Prostate gland (tissue), 2 donors: ENCODE measurements at regions not wholly inside any gene's neighbourhood (a gene's known extent, or its start where the extent isn't known, plus 50 kb on each side); places are given as distances from the start of the nearest gene placed in this dataset.
"Not testable (repeated sequence)": the region's sequence is repeated elsewhere in the genome, so short reads cannot be mapped to it uniquely, and the experiment has no call there.

ENCODE experiments used
- DNase-seq: peaks from one replicate; pipeline ENCODE4 v3.0.0-alpha.2; 2019; ENCODE audit warnings: low spot score
- H3K27ac ChIP-seq, 2 donors: fragments of 200-600 bp; sonication (generic); 2 replicates each; pipeline ENCODE4 v1.5.1; 2017 to 2019
- H3K27me3 ChIP-seq: fragments of 200-600 bp; sonication (generic); replicated peaks from 2 replicates; pipeline ENCODE4 v1.5.1; 2019; ENCODE audit not compliant: insufficient read depth
- H3K36me3 ChIP-seq, 2 donors: fragments of 200-600 bp; sonication (generic); 1 replicate in 1 of 2; 2 replicates in 1 of 2; pipeline versions ENCODE4 v1.5.1 to v1.8.1; 2017 to 2019
- H3K4me1 ChIP-seq: fragments of 200-600 bp; sonication (generic); replicated peaks from 2 replicates; pipeline ENCODE4 v1.5.1; 2019
- H3K4me3 ChIP-seq, 2 donors: fragments of 200-600 bp; sonication (generic); 2 replicates each; pipeline ENCODE4 v1.5.1; 2017 to 2019
- H3K9me3 ChIP-seq: fragments of 200-600 bp; sonication (generic); 2 replicates; pipeline ENCODE4 v1.5.1; 2017
- POLR2A ChIP-seq: fragments of 450-650 bp; IDR thresholded peaks from one replicate; pipeline ENCODE4 v1.6.1; 2016; ENCODE audit warnings: antibody characterized with exemption, mild to moderate bottlenecking
- POLR2AphosphoS5 ChIP-seq: sonication (generic); formaldehyde crosslinking; IDR thresholded peaks from one replicate; pipeline ENCODE4 v1.6.1; 2017; ENCODE audit warnings: antibody characterized with exemption
- WGBS: methylation state at CpG from one replicate; pipeline ENCODE4 v1.1.5; 2018; 5-methylcytosine and 5-hydroxymethylcytosine counted together
- intact Hi-C: fragments of 100-400 bp; cut with DNase I; formaldehyde crosslinking; loops from one replicate; pipeline ENCODE4 v1.14.2; 2022
- TF ChIP-seq, protein P1 (sequence below), 4 experiments: fragments of 200-600 bp in 2 of 4; fragments of 450-650 bp in 2 of 4; sonication (generic) in 2 of 4; IDR thresholded peaks; 1 replicate in 3 of 4; 2 replicates in 1 of 4; pipeline ENCODE4 v1.5.1; 2016 to 2019; ENCODE audit warnings: antibody characterized with exemption in 4 of 4, mild to moderate bottlenecking in 2 of 4, moderate library complexity in 2 of 4

DNA sequence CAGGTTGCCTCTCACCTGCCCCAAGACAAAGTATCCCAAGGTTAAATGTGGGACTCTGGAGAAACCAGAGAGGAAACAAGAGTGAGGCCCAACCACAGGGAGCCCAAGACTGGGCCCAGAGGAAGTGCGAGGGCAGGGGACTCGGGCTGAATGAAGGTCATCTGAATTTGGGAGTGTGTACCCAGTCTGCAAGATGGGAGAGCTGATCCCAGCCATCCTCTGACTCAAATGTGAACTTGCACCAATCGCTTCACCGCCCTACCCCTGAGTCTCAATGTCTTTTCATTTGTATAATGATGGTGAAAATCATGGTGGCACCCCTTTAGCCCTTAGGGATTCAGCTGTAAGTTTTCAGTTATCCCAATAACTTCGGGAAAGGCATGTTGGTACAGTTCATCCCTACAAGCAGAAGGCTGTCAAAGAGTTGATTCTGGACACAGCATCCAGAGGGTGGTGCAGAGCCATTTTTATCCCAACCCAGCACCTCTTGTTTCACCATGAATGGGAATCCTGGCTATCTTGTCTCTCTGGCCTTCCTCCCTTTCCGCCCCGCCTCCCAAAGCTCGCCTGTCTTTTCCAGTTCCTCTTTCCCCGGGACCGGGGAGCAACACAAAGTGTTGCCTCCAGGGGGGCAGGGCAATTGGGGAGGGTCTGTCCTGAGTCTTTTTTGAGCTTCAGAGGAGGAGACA, 123.4 kb downstream of the NUFIP1 start:
- H3K27ac ChIP-seq = peak overlapping the region; percentile 57 to 88
- H3K27me3 ChIP-seq = no peaks in the 10 kb centered on the region
- WGBS = 67% methylated on average over 10 of the region's 10 CpGs
- no peaks in the 10 kb centered on the region for H3K36me3 ChIP-seq
- intact Hi-C loops = no loop called here
- H3K4me3 ChIP-seq = no peak overlapping the region
- peaks cover 3% of the 10 kb centered on the region for H3K4me1 ChIP-seq
- TF ChIP-seq POLR2A (no peak), POLR2AphosphoS5 (no peak)
- TF ChIP-seq, protein P1, sequence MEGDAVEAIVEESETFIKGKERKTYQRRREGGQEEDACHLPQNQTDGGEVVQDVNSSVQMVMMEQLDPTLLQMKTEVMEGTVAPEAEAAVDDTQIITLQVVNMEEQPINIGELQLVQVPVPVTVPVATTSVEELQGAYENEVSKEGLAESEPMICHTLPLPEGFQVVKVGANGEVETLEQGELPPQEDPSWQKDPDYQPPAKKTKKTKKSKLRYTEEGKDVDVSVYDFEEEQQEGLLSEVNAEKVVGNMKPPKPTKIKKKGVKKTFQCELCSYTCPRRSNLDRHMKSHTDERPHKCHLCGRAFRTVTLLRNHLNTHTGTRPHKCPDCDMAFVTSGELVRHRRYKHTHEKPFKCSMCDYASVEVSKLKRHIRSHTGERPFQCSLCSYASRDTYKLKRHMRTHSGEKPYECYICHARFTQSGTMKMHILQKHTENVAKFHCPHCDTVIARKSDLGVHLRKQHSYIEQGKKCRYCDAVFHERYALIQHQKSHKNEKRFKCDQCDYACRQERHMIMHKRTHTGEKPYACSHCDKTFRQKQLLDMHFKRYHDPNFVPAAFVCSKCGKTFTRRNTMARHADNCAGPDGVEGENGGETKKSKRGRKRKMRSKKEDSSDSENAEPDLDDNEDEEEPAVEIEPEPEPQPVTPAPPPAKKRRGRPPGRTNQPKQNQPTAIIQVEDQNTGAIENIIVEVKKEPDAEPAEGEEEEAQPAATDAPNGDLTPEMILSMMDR (IDR thresholded peaks at IDR 0.05) = no peak
- no peak for DNase-seq
- H3K9me3 ChIP-seq = no peaks in the 10 kb centered on the region

DNA sequence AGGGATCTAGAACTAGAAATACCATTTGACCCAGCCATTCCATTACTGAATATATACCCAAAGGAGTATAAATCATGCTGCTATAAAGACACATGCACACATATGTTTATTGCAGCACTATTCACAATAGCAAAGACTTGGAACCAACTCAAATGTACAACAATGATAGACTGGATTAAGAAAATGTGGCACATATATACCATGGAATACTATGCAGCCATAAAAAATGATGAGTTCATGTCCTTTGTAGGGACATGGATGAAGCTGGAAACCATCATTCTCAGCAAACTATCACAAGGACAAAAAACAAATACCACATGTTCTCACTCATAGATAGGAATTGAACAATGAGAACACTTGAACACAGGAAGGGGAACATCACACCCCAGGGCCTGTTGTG, 125.6 kb downstream of the NUFIP1 start:
- H3K9me3 ChIP-seq, H3K27me3 ChIP-seq, H3K4me3 ChIP-seq, DNase-seq, H3K4me1 ChIP-seq, intact Hi-C loops, H3K27ac ChIP-seq, H3K36me3 ChIP-seq: not testable (repeated sequence)

DNA sequence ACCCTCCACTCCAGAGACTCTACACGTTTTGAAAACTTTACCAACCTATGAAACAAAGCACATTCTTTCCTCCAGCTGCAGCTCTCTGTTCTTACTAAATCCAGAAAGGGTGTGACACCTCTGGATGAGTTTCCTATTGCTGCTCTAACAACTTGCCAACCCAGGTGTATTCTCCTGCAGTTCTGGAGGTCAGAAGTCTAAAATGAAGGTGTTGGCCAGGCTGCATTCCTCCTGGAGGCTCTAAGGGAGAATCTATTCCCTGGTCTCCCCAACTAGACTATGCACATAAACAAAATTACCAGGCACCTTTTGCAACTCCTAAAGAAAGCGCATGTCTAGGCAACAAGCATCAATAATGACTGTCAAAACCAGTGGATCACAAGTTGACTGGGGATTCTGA, 128.8 kb downstream of the NUFIP1 start:
- Histone ChIP-seq H3K9me3 (no peaks in the 10 kb centered on the region), H3K27ac (no peak overlapping the region), H3K4me3 (no peak overlapping the region), H3K4me1 (no peaks in the 10 kb centered on the region), H3K36me3 (no peaks in the 10 kb centered on the region), H3K27me3 (no peaks in the 10 kb centered on the region)
- TF ChIP-seq, protein P1 (IDR thresholded peaks at IDR 0.05) = no peak
- TF ChIP-seq POLR2A (no peak), POLR2AphosphoS5 (no peak)
- no peak for DNase-seq
- 79% methylated on average over 2 of the region's 2 CpGs for WGBS
- intact Hi-C loops = no loop called here

DNA sequence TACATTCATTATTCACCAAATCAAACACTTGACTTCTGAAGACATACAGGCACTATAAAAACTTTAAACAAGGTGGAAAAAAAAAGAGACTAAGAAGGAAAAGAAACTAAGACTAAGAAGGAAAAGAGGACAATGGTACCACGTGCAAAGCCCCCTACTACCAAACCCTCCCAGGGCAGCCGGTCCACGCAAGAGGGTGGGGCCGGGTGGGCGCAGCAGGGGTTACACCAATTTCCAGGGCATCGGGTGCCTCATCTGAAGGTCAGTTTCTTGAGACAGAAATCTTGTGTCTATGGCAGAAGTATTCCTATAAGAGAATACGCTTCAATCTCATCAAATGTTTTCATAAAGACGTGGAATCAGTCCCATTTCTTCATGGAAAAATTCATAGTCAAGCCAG, 131.5 kb downstream of the NUFIP1 start:
- intact Hi-C loops = loop anchor here (10.0 kb wide), 1 partner anchor 47 kb away; no protein-coding TSS in a partner anchor
- Histone ChIP-seq H3K27me3 (no peaks in the 10 kb centered on the region), H3K4me3 (no peak overlapping the region), H3K36me3 (no peaks in the 10 kb centered on the region), H3K4me1 (peaks cover 3% of the 10 kb centered on the region), H3K27ac (peak overlapping the region; percentile 49 to 85), H3K9me3 (no peaks in the 10 kb centered on the region)
- WGBS = 89% methylated on average over 8 of the region's 8 CpGs
- TF ChIP-seq POLR2AphosphoS5 (no peak), POLR2A (no peak)
- TF ChIP-seq, protein P1 (IDR thresholded peaks at IDR 0.05) = no peak
- DNase-seq = no peak

DNA sequence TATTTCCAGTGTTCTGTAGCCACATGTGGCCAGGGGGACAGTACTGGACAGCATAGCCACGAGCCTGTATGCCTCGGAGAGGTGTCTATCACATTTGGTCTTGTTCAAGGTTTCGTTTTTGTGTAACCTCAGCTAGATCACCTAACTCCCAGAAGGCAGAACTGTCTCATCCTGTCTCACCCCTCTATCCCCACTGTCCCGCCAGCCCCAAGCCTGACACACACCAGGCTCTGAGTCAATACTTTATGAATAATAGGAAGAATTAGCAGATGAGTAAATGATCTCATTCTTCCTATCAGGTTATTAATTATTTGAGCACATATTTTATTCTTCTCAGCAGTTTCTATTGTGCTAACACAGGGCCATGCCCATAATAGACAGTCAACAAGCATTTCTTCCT, 132.2 kb downstream of the NUFIP1 start:
- peak overlapping the region; percentile 49 to 85 for H3K27ac ChIP-seq
- WGBS = 85% methylated on average over 4 of the region's 4 CpGs
- H3K36me3 ChIP-seq = no peaks in the 10 kb centered on the region
- peaks cover 3% of the 10 kb centered on the region for H3K4me1 ChIP-seq
- H3K4me3 ChIP-seq = no peak overlapping the region
- intact Hi-C loops = loop anchor here (10.0 kb wide), 1 partner anchor 48 kb away; no protein-coding TSS in a partner anchor
- no peaks in the 10 kb centered on the region for H3K9me3 ChIP-seq
- TF ChIP-seq POLR2AphosphoS5 (no peak), POLR2A (no peak)
- DNase-seq = no peak
- no peaks in the 10 kb centered on the region for H3K27me3 ChIP-seq

DNA sequence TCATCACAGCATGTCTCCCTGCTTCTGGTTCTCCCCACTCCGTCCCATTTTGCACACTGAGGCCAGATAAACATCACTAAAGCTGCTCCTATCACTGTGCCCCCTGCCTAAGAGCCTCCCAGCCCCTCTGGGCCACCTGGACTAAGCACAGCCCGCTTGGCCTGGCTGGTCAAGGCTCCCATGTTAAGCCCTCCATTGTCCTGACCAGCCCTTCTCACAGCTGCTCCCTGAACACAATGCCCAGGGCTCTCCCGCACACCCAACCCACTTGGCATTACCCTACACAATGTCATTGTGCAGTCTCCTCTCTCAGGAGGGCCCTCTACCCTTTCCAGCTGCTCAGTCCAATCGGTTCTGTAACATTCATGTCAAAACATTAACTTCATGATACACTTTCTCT, 133.4 kb downstream of the NUFIP1 start:
- WGBS = 59% methylated on average over 4 of the region's 4 CpGs
- intact Hi-C loops = loop anchor here (10.0 kb wide), 1 partner anchor 49 kb away; no protein-coding TSS in a partner anchor
- H3K4me3 ChIP-seq = no peak overlapping the region
- no peak for DNase-seq
- H3K27me3 ChIP-seq = no peaks in the 10 kb centered on the region
- no peak for TF ChIP-seq POLR2AphosphoS5
- TF ChIP-seq POLR2A = no peak
- TF ChIP-seq, protein P1 (IDR thresholded peaks at IDR 0.05) = no peak
- no peaks in the 10 kb centered on the region for H3K9me3 ChIP-seq
- no peaks in the 10 kb centered on the region for H3K36me3 ChIP-seq
- H3K4me1 ChIP-seq = peaks cover 3% of the 10 kb centered on the region
- peak overlapping the region; percentile 81 to 85 for H3K27ac ChIP-seq
